HepG2 (cell line): ENCODE measurements at regions not wholly inside any gene's neighbourhood (a gene's known extent, or its start where the extent isn't known, plus 50 kb on each side); places are given as distances from the start of the nearest gene placed in this dataset.

Experiments used
- ATAC-seq: fragments of 200-7000 bp; cut with Tn5 transposase; 3 replicates; pipeline ENCODE4 v1.9.1; 2020; ENCODE audit warnings: mild to moderate bottlenecking, moderate library complexity
- BruUV-seq: library from RNA; stranded (reverse); fragments of 400-500 nt; replicated peaks from 2 replicates; lab custom pipeline; 2021; lab: Mats Ljungman, UMichigan
- CTCF ChIA-PET: fragments of 300-600 bp; formaldehyde crosslinking; extraction: SDS; loops from one replicate; lab custom pipeline; 2021; ENCODE audit warnings: low total read pairs, inconsistent platforms, low intra/inter-chr PET ratio; lab: Yijun Ruan, JAX
- POLR2A ChIA-PET: fragments of 350-600 bp; sonication (Branson Sonifier 250); formaldehyde crosslinking; loops from one replicate; lab custom pipeline; 2020; ENCODE audit warnings: antibody characterized with exemption, inconsistent platforms; lab: Yijun Ruan, JAX
- DNase-seq: peaks from one replicate; pipeline ENCODE4 v3.0.0-alpha.2; 2015; ENCODE audit warnings: low spot score
- FAIRE-seq: peaks from 3 replicates; lab custom pipeline; 2011; peaks lifted over from hg19 to GRCh38; lab: Jason Lieb, UNC
- H2AFZ ChIP-seq: one replicate; pipeline ENCODE4 v1.6.1; 2011; ENCODE audit warnings: low read length, inconsistent platforms
- H3K27ac ChIP-seq: fragments of 300-600 bp; 3 replicates; pipeline ENCODE4 v1.8.0; 2011; ENCODE audit warnings: mixed run types, mild to moderate bottlenecking, mixed read lengths, low read length, inconsistent platforms; ENCODE audit not compliant: insufficient read depth; ENCODE audit errors: extremely low read length
- H3K27me3 ChIP-seq, 2 experiments: fragments of 200-600 bp in 1 of 2; 2 replicates in 1 of 2; 3 replicates in 1 of 2; pipeline versions ENCODE4 v1.6.0 to v1.8.0; 2011; ENCODE audit warnings: low read length in 2 of 2, mild to moderate bottlenecking in 2 of 2, moderate library complexity in 2 of 2, inconsistent platforms in 1 of 2; ENCODE audit not compliant: insufficient read depth in 2 of 2, control insufficient read depth in 1 of 2
- H3K36me3 ChIP-seq, 2 experiments: fragments of 200-600 bp in 1 of 2; replicated peaks in 1 of 2; 2 replicates in 1 of 2; 3 replicates in 1 of 2; pipeline versions ENCODE4 v1.5.1 to v1.8.0; 2011; ENCODE audit warnings: low read length in 2 of 2, inconsistent platforms in 1 of 2; ENCODE audit not compliant: insufficient read depth in 2 of 2, control insufficient read depth in 1 of 2
- H3K4me1 ChIP-seq: 2 replicates; pipeline ENCODE4 v1.5.1; 2012; ENCODE audit warnings: low read length, inconsistent platforms; ENCODE audit not compliant: insufficient read depth
- H3K4me2 ChIP-seq: 2 replicates; pipeline ENCODE4 v1.6.0; 2011; ENCODE audit warnings: low read depth, low read length, inconsistent platforms
- H3K4me3 ChIP-seq, 3 experiments: fragments of 200-600 bp in 1 of 3; sonication (generic), shearing (Covaris generic) in 1 of 3; replicated peaks in 1 of 3; 2 replicates each; pipeline ENCODE4 v1.5.1; 2011 to 2016; ENCODE audit warnings: low read length in 3 of 3, inconsistent platforms in 2 of 3, low read depth in 2 of 3, mild to moderate bottlenecking in 2 of 3, control low read depth in 1 of 3, mixed read lengths in 1 of 3; ENCODE audit not compliant: insufficient read depth in 1 of 3
- H3K79me2 ChIP-seq: one replicate; pipeline ENCODE4 v1.6.1; 2011; ENCODE audit warnings: low read length, inconsistent platforms; ENCODE audit not compliant: insufficient read depth
- H3K9ac ChIP-seq: 2 replicates; pipeline ENCODE4 v1.6.0; 2011; ENCODE audit warnings: mild to moderate bottlenecking, low read depth, low read length, inconsistent platforms; ENCODE audit not compliant: insufficient read depth
- H3K9me3 ChIP-seq: 2 replicates; pipeline ENCODE4 v1.5.1; 2012; ENCODE audit warnings: mild to moderate bottlenecking, low read length
- H4K20me1 ChIP-seq: 2 replicates; pipeline ENCODE4 v1.6.0; 2011; ENCODE audit warnings: inconsistent platforms, mild to moderate bottlenecking, low read length, moderate library complexity; ENCODE audit not compliant: insufficient read depth
- CEBPB ChIP-seq: IDR thresholded peaks from 2 replicates; pipeline ENCODE4 v1.6.1; 2011; ENCODE audit warnings: low read depth, low read length, improper control_type of control experiment, borderline replicate concordance
- CREB1 ChIP-seq, 2 experiments: fragments of 450-650 bp in 1 of 2; IDR thresholded peaks; 2 replicates each; pipeline ENCODE4 v1.6.1; 2016 to 2017; ENCODE audit warnings: control low read depth in 1 of 2, mild to moderate bottlenecking in 1 of 2, missing compliant biosample characterization in 1 of 2, missing genetic modification characterization in 1 of 2
- JUNB ChIP-seq: sonication (generic); formaldehyde crosslinking; IDR thresholded peaks from 2 replicates; pipeline ENCODE4 v1.8.0; 2022; ENCODE audit warnings: missing genetic modification reagents, mild to moderate bottlenecking, borderline replicate concordance
- NFYB ChIP-seq: sonication (generic); formaldehyde crosslinking; IDR thresholded peaks from 2 replicates; pipeline ENCODE4 v1.4.0; 2020; ENCODE audit warnings: missing genetic modification reagents
- TCF7 ChIP-seq: sonication (generic); IDR thresholded peaks from 2 replicates; pipeline ENCODE4 v1.6.1; 2016; ENCODE audit warnings: antibody characterized with exemption, low read depth
- ZFAT ChIP-seq: sonication (generic); formaldehyde crosslinking; conservative IDR thresholded peaks from 2 replicates; pipeline ENCODE4 v1.8.1; 2023; ENCODE audit warnings: missing genetic modification reagents, inconsistent platforms
- WGBS: methylation state at CpG from one replicate; pipeline ENCODE4 v1.1.6; 2017; ENCODE audit warnings: low lambda C conversion rate; 5-methylcytosine and 5-hydroxymethylcytosine counted together
- in situ Hi-C: cut with HindIII; loops from 2 replicates; pipeline ENCODE4 v1.10.0; 2017; ENCODE audit warnings: low pct_unique_long_range_greater_than_20kb; ENCODE audit not compliant: extremely low pct_ligation_motif_present
- intact Hi-C: fragments of 100-400 bp; cut with micrococcal nuclease; formaldehyde crosslinking; loops from one replicate; pipeline ENCODE4 v1.10.0; 2022; ENCODE audit not compliant: unreplicated experiment
- TF ChIP-seq, protein P1 (sequence below): IDR thresholded peaks from 2 replicates; pipeline ENCODE4 v1.6.1; 2016; ENCODE audit warnings: control low read depth
- TF ChIP-seq, protein P2 (sequence below): fragments of 450-650 bp; IDR thresholded peaks from 2 replicates; pipeline ENCODE4 v1.6.1; 2017; ENCODE audit warnings: mild to moderate bottlenecking
- TF ChIP-seq, protein P3 (sequence below): sonication (generic); formaldehyde crosslinking; IDR thresholded peaks from 2 replicates; pipeline ENCODE4 v1.8.1; 2022; ENCODE audit warnings: low read depth, mild to moderate bottlenecking, missing genetic modification reagents
- TF ChIP-seq, protein P4 (sequence below): sonication (generic); formaldehyde crosslinking; IDR thresholded peaks from 2 replicates; pipeline ENCODE4 v1.4.0; 2020; ENCODE audit warnings: mild to moderate bottlenecking, missing genetic modification reagents

DNA sequence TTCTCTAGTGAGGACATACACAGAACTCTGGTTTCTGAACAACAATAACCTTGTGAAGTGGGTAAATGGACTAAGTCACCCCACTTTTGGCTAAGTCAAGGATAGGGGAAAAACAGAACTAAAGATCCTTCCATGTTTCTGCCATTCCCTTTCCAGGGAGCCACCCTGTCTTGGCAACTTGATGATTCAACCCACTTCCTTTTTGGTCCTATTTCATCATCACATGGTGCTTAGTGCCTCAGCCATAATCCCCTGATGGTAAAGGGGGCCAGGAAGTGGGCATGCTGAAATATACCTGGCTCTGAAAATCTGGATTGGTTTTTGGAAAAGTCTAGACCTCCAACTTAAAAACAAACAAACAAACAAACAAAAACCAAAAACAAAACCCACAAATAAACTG, 206.4 kb upstream of the FOXD3 start:
- TF ChIP-seq JUNB (no peak), CEBPB (0 out of 2 replicates have a peak, but pooled peaks have one; percentile 12)
- in situ Hi-C loops (no loop called here), intact Hi-C loops (no loop called here)
- FAIRE-seq, result no peak
- Histone ChIP-seq H3K4me1 (peaks cover 11% of the 10 kb centered on the region), H3K4me3 (no peak overlapping the region), H3K9me3 (no peaks in the 10 kb centered on the region), H3K9ac (no peak overlapping the region), H2AFZ (no peak overlapping the region), H3K79me2 (no peaks in the 10 kb centered on the region), H3K27me3 (no peaks in the 10 kb centered on the region), H3K36me3 (no peaks in the 10 kb centered on the region), H4K20me1 (no peaks in the 10 kb centered on the region), H3K4me2 (no peak overlapping the region), H3K27ac (no peak overlapping the region)
- ChIA-PET POLR2A (no interaction called here), CTCF (no interaction called here)
- DNase-seq, result no peak
- no peak for ATAC-seq
- BruUV-seq, result no TSS peak

GRCh38 chr1:63119575-63120155, 202.7 kb upstream of the FOXD3 start:
- 3% methylated on average over 5 of the region's 5 CpGs for WGBS
- TF ChIP-seq, protein P1, sequence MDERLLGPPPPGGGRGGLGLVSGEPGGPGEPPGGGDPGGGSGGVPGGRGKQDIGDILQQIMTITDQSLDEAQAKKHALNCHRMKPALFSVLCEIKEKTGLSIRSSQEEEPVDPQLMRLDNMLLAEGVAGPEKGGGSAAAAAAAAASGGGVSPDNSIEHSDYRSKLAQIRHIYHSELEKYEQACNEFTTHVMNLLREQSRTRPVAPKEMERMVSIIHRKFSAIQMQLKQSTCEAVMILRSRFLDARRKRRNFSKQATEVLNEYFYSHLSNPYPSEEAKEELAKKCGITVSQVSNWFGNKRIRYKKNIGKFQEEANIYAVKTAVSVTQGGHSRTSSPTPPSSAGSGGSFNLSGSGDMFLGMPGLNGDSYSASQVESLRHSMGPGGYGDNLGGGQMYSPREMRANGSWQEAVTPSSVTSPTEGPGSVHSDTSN (CRISPR knock-in tag), result no peak
- TF ChIP-seq, protein P2, sequence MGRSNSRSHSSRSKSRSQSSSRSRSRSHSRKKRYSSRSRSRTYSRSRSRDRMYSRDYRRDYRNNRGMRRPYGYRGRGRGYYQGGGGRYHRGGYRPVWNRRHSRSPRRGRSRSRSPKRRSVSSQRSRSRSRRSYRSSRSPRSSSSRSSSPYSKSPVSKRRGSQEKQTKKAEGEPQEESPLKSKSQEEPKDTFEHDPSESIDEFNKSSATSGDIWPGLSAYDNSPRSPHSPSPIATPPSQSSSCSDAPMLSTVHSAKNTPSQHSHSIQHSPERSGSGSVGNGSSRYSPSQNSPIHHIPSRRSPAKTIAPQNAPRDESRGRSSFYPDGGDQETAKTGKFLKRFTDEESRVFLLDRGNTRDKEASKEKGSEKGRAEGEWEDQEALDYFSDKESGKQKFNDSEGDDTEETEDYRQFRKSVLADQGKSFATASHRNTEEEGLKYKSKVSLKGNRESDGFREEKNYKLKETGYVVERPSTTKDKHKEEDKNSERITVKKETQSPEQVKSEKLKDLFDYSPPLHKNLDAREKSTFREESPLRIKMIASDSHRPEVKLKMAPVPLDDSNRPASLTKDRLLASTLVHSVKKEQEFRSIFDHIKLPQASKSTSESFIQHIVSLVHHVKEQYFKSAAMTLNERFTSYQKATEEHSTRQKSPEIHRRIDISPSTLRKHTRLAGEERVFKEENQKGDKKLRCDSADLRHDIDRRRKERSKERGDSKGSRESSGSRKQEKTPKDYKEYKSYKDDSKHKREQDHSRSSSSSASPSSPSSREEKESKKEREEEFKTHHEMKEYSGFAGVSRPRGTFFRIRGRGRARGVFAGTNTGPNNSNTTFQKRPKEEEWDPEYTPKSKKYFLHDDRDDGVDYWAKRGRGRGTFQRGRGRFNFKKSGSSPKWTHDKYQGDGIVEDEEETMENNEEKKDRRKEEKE, result no peak
- TF ChIP-seq CREB1 (IDR thresholded peaks at IDR 0.05) (peak; percentile 59), CREB1 (CRISPR knock-in tag; IDR thresholded peaks at IDR 0.05) (no peak), ZFAT (CRISPR knock-in tag) (no peak), NFYB (no peak), TCF7 (no peak)
- TF ChIP-seq, protein P3, sequence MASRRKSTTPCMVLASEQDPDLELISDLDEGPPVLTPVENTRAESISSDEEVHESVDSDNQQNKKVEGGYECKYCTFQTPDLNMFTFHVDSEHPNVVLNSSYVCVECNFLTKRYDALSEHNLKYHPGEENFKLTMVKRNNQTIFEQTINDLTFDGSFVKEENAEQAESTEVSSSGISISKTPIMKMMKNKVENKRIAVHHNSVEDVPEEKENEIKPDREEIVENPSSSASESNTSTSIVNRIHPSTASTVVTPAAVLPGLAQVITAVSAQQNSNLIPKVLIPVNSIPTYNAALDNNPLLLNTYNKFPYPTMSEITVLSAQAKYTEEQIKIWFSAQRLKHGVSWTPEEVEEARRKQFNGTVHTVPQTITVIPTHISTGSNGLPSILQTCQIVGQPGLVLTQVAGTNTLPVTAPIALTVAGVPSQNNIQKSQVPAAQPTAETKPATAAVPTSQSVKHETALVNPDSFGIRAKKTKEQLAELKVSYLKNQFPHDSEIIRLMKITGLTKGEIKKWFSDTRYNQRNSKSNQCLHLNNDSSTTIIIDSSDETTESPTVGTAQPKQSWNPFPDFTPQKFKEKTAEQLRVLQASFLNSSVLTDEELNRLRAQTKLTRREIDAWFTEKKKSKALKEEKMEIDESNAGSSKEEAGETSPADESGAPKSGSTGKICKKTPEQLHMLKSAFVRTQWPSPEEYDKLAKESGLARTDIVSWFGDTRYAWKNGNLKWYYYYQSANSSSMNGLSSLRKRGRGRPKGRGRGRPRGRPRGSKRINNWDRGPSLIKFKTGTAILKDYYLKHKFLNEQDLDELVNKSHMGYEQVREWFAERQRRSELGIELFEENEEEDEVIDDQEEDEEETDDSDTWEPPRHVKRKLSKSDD (CRISPR knock-in tag), result no peak
- TF ChIP-seq, protein P4, sequence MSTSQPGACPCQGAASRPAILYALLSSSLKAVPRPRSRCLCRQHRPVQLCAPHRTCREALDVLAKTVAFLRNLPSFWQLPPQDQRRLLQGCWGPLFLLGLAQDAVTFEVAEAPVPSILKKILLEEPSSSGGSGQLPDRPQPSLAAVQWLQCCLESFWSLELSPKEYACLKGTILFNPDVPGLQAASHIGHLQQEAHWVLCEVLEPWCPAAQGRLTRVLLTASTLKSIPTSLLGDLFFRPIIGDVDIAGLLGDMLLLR (CRISPR knock-in tag), result no peak

More at GRCh38 chr1:63119575-63120155, 202.7 kb upstream of the FOXD3 start:
- intact Hi-C loops (no loop called here), in situ Hi-C loops (no loop called here)
- no peak for DNase-seq
- no peak overlapping the region for H2AFZ ChIP-seq
- BruUV-seq, result no TSS peak
- no peak for ATAC-seq
- no peak overlapping the region for H3K27ac ChIP-seq
- H3K79me2 ChIP-seq, result no peaks in the 10 kb centered on the region
- no peaks in the 10 kb centered on the region for H4K20me1 ChIP-seq
- H3K4me1 ChIP-seq, result peaks cover 25% of the 10 kb centered on the region
- no peaks in the 10 kb centered on the region for H3K27me3 ChIP-seq
- H3K4me3 ChIP-seq, result no peak overlapping the region
- ChIA-PET CTCF (no interaction called here), POLR2A (no interaction called here)
- H3K9me3 ChIP-seq, result no peaks in the 10 kb centered on the region
- H3K36me3 ChIP-seq, result no peaks in the 10 kb centered on the region
- no peak overlapping the region for H3K4me2 ChIP-seq
- no peak for FAIRE-seq
- H3K9ac ChIP-seq, result no peak overlapping the region
